ENCODE measurements at regions not wholly inside any gene's neighbourhood (a gene's known extent, or its start where the extent isn't known, plus 50 kb on each side); places are given as distances from the start of the nearest gene placed in this dataset.

DNA sequence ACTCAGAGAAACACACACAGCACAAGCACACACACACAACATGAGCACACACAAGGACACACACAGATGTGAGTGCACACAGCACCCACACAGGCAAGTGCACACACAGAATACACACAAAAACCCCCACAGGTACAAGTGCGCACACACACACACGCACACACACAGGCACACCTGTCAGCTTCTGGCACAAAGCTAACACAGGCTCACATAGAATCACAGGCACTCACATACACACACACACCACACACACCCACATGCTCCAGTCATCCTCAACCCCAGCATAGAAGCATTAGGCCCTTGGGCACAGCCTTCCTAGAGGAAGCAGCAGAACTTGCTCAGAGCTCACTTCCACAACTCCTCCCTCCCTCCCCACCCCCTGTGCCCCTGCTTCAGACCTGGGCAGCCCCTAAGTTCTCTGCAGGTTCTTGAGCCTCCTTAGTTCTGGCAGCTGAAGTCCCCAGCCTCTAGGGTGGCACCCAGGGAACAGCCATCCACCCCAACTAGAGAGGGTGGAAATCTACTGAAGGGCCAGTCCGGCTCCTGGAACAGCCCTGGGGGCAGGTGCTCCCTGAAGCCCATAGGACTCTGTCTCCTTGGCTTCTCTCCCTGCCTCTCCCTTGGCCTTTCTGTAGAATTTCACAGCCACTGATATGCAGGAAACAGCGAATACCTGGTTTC lies 129.9 kb upstream of the VSTM2B start:
- in situ Hi-C loops (cut with HindIII; ENCODE audit: low pct_ligation_motif_present, low sequenced_read_pairs): no loop called here

DNA sequence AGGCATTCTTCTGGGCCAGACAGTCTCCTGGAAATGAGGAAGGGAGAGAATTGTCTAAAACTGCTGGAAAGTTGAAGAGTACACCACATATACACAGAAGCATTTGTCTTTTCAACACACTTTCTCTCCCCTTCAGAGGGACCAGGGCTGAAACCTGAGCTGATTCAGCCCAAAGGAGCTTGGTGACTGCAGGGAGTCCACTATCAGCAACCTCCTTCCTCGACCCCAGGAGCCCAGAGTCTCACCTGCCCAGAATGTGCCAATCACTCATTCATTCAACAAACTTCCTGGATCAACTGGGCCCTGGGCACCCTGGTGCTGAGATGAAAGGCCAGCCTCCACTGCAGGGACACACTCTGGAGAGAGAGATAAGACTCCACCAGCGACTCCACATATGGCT lies 128.9 kb upstream of the VSTM2B start:
- Histone ChIP-seq H3K27ac (no peak overlapping the region), H3K36me3 (replicated peaks) (no peaks in the 10 kb centered on the region), H3K27me3 (replicated peaks) (no peaks in the 10 kb centered on the region), H3K4me3 (ENCODE audit: low read depth, low read length) (no peak overlapping the region)
- in situ Hi-C loops (cut with HindIII; ENCODE audit: low pct_ligation_motif_present, low sequenced_read_pairs): no loop called here
- DNase-seq: no peak
- TF ChIP-seq, protein P1, sequence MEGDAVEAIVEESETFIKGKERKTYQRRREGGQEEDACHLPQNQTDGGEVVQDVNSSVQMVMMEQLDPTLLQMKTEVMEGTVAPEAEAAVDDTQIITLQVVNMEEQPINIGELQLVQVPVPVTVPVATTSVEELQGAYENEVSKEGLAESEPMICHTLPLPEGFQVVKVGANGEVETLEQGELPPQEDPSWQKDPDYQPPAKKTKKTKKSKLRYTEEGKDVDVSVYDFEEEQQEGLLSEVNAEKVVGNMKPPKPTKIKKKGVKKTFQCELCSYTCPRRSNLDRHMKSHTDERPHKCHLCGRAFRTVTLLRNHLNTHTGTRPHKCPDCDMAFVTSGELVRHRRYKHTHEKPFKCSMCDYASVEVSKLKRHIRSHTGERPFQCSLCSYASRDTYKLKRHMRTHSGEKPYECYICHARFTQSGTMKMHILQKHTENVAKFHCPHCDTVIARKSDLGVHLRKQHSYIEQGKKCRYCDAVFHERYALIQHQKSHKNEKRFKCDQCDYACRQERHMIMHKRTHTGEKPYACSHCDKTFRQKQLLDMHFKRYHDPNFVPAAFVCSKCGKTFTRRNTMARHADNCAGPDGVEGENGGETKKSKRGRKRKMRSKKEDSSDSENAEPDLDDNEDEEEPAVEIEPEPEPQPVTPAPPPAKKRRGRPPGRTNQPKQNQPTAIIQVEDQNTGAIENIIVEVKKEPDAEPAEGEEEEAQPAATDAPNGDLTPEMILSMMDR (IDR thresholded peaks at IDR 0.05; ENCODE audit: low read depth, low read length, missing control alignments): no peak

More for the DNA sequence above, 129.9 kb upstream of the VSTM2B start:
- no peaks in the 10 kb centered on the region for H3K27me3 ChIP-seq (replicated peaks)
- H3K4me3 ChIP-seq (ENCODE audit: low read depth, low read length): no peak overlapping the region
- H3K36me3 ChIP-seq (replicated peaks): no peaks in the 10 kb centered on the region
- TF ChIP-seq, protein P1 (IDR thresholded peaks at IDR 0.05; ENCODE audit: low read depth, low read length, missing control alignments): no peak
- DNase-seq: no peak
- H3K27ac ChIP-seq: no peak overlapping the region

DNA sequence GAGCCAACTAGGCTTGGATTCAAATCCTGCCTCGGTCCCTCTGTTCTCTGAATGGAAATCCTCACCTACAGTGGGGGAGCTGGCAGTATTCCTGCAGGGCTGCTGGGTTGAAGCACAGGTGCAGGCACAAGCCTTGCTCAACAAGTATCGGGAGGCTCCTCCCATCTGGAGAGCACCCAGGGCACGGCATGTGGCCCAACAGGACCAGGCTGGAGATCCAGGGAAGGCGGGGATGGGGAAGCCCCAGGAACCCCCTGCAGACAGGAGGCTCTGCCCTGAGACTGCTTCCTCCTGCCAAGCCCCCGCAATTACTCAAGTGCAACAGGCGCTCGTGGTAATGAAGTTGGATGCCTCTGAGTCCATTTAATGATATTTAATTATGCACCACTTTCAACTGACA lies 128.0 kb upstream of the VSTM2B start:
- in situ Hi-C loops (cut with HindIII; ENCODE audit: low pct_ligation_motif_present, low sequenced_read_pairs): no loop called here
- Histone ChIP-seq H3K27ac (no peak overlapping the region), H3K4me3 (ENCODE audit: low read depth, low read length) (no peak overlapping the region), H3K36me3 (replicated peaks) (no peaks in the 10 kb centered on the region), H3K27me3 (replicated peaks) (no peaks in the 10 kb centered on the region)
- TF ChIP-seq, protein P1 (IDR thresholded peaks at IDR 0.05; ENCODE audit: low read depth, low read length, missing control alignments): no peak
- DNase-seq: no peak

DNA sequence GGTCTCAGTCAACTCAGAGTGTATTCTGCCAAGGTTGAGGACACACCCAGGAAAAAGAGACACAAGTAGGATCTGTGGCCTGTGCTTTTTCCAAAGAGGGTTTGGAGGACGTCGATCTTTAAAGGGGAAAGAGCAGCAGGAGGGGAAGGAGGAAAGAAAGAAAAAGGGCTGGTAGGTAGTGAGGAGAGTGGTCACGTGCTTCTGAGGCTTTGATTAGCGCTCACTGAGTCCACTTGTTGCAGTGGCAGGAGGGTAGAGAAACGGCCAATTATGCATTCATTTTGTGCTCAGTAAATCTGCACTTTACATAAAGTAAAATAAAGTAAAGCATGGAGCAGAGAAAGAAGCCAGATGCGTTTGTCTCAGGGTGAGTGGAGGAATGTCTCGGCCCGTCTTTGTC lies 126.0 kb upstream of the VSTM2B start:
- no peaks in the 10 kb centered on the region for H3K27me3 ChIP-seq (replicated peaks)
- TF ChIP-seq, protein P1 (IDR thresholded peaks at IDR 0.05; ENCODE audit: low read depth, low read length, missing control alignments): no peak
- no peak overlapping the region for H3K4me3 ChIP-seq (ENCODE audit: low read depth, low read length)
- H3K36me3 ChIP-seq (replicated peaks): no peaks in the 10 kb centered on the region
- in situ Hi-C loops (cut with HindIII; ENCODE audit: low pct_ligation_motif_present, low sequenced_read_pairs): no loop called here
- DNase-seq: no peak
- no peak overlapping the region for H3K27ac ChIP-seq

DNA sequence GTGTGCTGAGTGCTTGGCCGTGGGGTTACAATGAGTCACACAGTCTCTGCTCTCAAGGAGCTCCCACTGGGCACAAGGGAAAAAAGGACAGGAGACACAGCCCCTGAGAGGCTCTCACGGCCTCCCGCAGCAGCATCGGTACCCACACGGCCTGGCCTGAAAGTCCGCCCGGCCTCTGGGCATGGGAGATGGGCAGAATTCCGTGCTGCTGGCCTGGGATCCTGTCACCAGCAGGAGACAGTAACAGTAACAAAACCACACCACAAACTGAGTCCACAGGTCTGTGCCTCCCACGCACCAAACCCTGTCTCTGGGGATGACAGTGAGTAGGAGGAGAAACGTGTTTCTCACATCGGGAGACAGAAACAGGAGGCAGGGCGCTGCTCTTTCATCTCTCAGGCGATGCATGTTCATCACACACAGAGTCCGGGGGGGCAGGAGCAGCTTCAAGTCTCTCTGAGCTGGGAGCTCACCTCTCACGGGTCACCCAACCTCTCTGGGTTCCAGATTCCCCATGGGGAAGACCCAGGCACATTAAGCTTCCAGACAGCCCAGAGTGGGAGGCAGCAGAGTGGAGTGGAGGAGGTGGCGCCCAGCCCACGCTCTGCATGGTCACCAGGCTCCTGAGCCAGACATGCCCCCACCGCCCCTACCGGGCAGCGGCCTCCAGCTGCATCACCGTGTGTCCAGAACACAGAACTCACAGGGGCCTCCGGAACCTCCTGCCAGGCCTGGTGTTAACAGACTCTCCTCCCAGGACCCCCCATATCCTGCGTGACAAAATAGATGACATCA lies 124.7 kb upstream of the VSTM2B start:
- no peak overlapping the region for H3K4me3 ChIP-seq (ENCODE audit: low read depth, low read length)
- TF ChIP-seq, protein P1 (IDR thresholded peaks at IDR 0.05; ENCODE audit: low read depth, low read length, missing control alignments): no peak
- in situ Hi-C loops (cut with HindIII; ENCODE audit: low pct_ligation_motif_present, low sequenced_read_pairs): no loop called here
- no peaks in the 10 kb centered on the region for H3K36me3 ChIP-seq (replicated peaks)
- no peaks in the 10 kb centered on the region for H3K27me3 ChIP-seq (replicated peaks)
- no peak overlapping the region for H3K27ac ChIP-seq
- no peak for DNase-seq

Data from brain microvascular endothelial cell (primary cell).